GM23338 (cell line): ENCODE measurements at regions not wholly inside any gene's neighbourhood (a gene's known extent, or its start where the extent isn't known, plus 50 kb on each side); places are given as distances from the start of the nearest gene placed in this dataset.
A peak's percentile ranks its signal among the peaks of the same experiment; 100 is the strongest.

Experiments
- CTCF ChIP-seq, 2 experiments: fragments of 200-600 bp in 1 of 2; sonication (generic) in 1 of 2; conservative IDR thresholded peaks; 2 replicates each; pipeline versions ENCODE4 v1.5.1 to v1.6.1; 2016 to 2017; ENCODE audit warnings: antibody characterized with exemption in 2 of 2, low read depth in 2 of 2, mild to moderate bottlenecking in 2 of 2, moderate library complexity in 1 of 2
- ETS1 ChIP-seq: IDR thresholded peaks from 2 replicates; pipeline ENCODE4 v1.6.1; 2016; ENCODE audit warnings: antibody characterized with exemption
- EZH2phosphoT487 ChIP-seq: fragments of 200-600 bp; sonication (generic); IDR thresholded peaks from one replicate; pipeline ENCODE4 v1.8.1; 2018; ENCODE audit warnings: antibody characterized with exemption; ENCODE audit not compliant: unreplicated experiment
- POLR2AphosphoS5 ChIP-seq: IDR thresholded peaks from 2 replicates; pipeline ENCODE4 v1.6.1; 2016; ENCODE audit warnings: antibody characterized with exemption, low read depth
- REST ChIP-seq: IDR thresholded peaks from one replicate; pipeline ENCODE4 v1.6.1; 2018; ENCODE audit warnings: antibody characterized with exemption; ENCODE audit not compliant: unreplicated experiment
- STAT1 ChIP-seq: IDR thresholded peaks from one replicate; pipeline ENCODE4 v1.6.1; 2016; ENCODE audit warnings: antibody characterized with exemption; ENCODE audit not compliant: unreplicated experiment
- ZNF114 ChIP-seq: fragments of 250-450 bp; sonication (Bioruptor Pico); IDR thresholded peaks from 2 replicates; pipeline ENCODE4 v1.5.0; 2020; ENCODE audit warnings: mild to moderate bottlenecking, moderate library complexity

- TF ChIP-seq REST (no peak), CTCF (conservative IDR thresholded peaks at IDR 0.05; ENCODE audit: low read depth in 2 of 2) (peak; percentile 33 to 36), STAT1 (no peak), EZH2phosphoT487 (no peak), ZNF114 (CRISPR knock-in tag) (no peak), ETS1 (no peak), POLR2AphosphoS5 (no peak)
Observed at GRCh38 chr1:185450917-185451316, 133.9 kb upstream of the IVNS1ABP start.
